HCT116 (cell line): ENCODE measurements at regions not wholly inside any gene's neighbourhood (a gene's known extent, or its start where the extent isn't known, plus 50 kb on each side); places are given as distances from the start of the nearest gene placed in this dataset.
A peak's percentile ranks its signal among the peaks of the same experiment; 100 is the strongest.

Experiments used
- ATAC-seq: fragments of 200-7000 bp; cut with Tn5 transposase; 2 replicates; pipeline ENCODE4 v1.9.1; 2020; ENCODE audit warnings: mild to moderate bottlenecking, moderate library complexity
- BruUV-seq: library from RNA; stranded (reverse); fragments of 400-500 nt; replicated peaks from 2 replicates; lab custom pipeline; 2021; lab: Mats Ljungman, UMichigan
- CTCF ChIA-PET: fragments of 300-600 bp; sonication (Branson Sonifier 250); formaldehyde crosslinking; loops from one replicate; lab custom pipeline; 2021; ENCODE audit warnings: antibody characterized with exemption; lab: Charles Lee
- POLR2A ChIA-PET: fragments of 300-600, 350-600 bp; sonication (Branson Sonifier 250); formaldehyde crosslinking; loops from one replicate; lab custom pipeline; 2021; ENCODE audit warnings: antibody characterized with exemption; lab: Charles Lee
- RAD21 ChIA-PET, 2 experiments: fragments of 300-600 bp; sonication (Branson Sonifier 250); formaldehyde crosslinking; loops; one replicate each; lab custom pipeline; 2023; ENCODE audit warnings: low total read pairs in 2 of 2; ENCODE audit not compliant: uncharacterized antibody in 2 of 2, unreplicated experiment in 2 of 2, low non-redundant PET in 1 of 2; lab: Charles Lee
- DNase-seq: peaks from one replicate; pipeline ENCODE4 v3.0.0-alpha.2; 2010; ENCODE audit warnings: low read depth, low spot score
- H2AFZ ChIP-seq: fragments of 200-600 bp; shearing (Covaris generic), sonication (generic); 2 replicates; pipeline ENCODE4 v1.6.1; 2017; ENCODE audit warnings: low read depth, mixed run types, mixed read lengths, antibody characterized with exemption, low read length; ENCODE audit not compliant: poor library complexity, severe bottlenecking
- H3K27ac ChIP-seq: 2 replicates; pipeline ENCODE4 v1.5.1; 2012; ENCODE audit warnings: low read depth, low read length
- H3K27me3 ChIP-seq: fragments of 200-600 bp; sonication (generic); 2 replicates; pipeline ENCODE4 v1.6.1; 2016; ENCODE audit warnings: mixed run types, low read length, mixed read lengths; ENCODE audit not compliant: insufficient read depth
- H3K36me3 ChIP-seq, 2 experiments: fragments of 200-500 bp in 1 of 2; fragments of 200-600 bp in 1 of 2; sonication (Bioruptor generic) in 1 of 2; sonication (generic) in 1 of 2; 2 replicates each; pipeline versions ENCODE4 v1.5.1 to v1.6.1; 2014 to 2016; ENCODE audit warnings: low read length in 2 of 2, inconsistent platforms in 1 of 2, mixed read lengths in 1 of 2, mixed run types in 1 of 2; ENCODE audit not compliant: insufficient read depth in 2 of 2, control insufficient read depth in 1 of 2
- H3K4me1 ChIP-seq, 2 experiments: fragments of 200-600 bp in 1 of 2; sonication (generic) in 1 of 2; 2 replicates each; pipeline versions ENCODE4 v1.5.1 to v1.6.1; 2012 to 2017; ENCODE audit warnings: low read length in 2 of 2, inconsistent platforms in 1 of 2, mild to moderate bottlenecking in 1 of 2, mixed read lengths in 1 of 2, mixed run types in 1 of 2, moderate library complexity in 1 of 2; ENCODE audit not compliant: insufficient read depth in 2 of 2, control insufficient read depth in 1 of 2
- H3K4me2 ChIP-seq: fragments of 200-600 bp; sonication (generic); 2 replicates; pipeline ENCODE4 v1.6.1; 2017; ENCODE audit warnings: mixed run types, low read length, mixed read lengths
- H3K4me3 ChIP-seq, 2 experiments: fragments of 200-600 bp in 1 of 2; sonication (generic) in 1 of 2; replicated peaks in 1 of 2; 2 replicates each; pipeline ENCODE4 v1.5.1; 2011 to 2016; ENCODE audit warnings: low read length in 2 of 2, control low read depth in 1 of 2, low read depth in 1 of 2, mild to moderate bottlenecking in 1 of 2, mixed read lengths in 1 of 2, mixed run types in 1 of 2
- H3K79me2 ChIP-seq: fragments of 200-600 bp; sonication (generic); 2 replicates; pipeline ENCODE4 v1.6.1; 2017; ENCODE audit warnings: mild to moderate bottlenecking, mixed run types, low read length, moderate library complexity, mixed read lengths; ENCODE audit not compliant: insufficient read depth
- H3K9ac ChIP-seq: fragments of 200-600 bp; sonication (generic); 2 replicates; pipeline ENCODE4 v1.6.1; 2016; ENCODE audit warnings: low read length, mixed read lengths
- H3K9me2 ChIP-seq: fragments of 200-600 bp; sonication (generic), shearing (Covaris generic); 2 replicates; pipeline ENCODE4 v1.6.1; 2017; ENCODE audit warnings: mixed run types, mild to moderate bottlenecking, moderate library complexity; ENCODE audit not compliant: insufficient read depth
- H3K9me3 ChIP-seq, 2 experiments: fragments of 200-500 bp in 1 of 2; fragments of 200-600 bp in 1 of 2; sonication (Bioruptor generic) in 1 of 2; sonication (generic) in 1 of 2; 2 replicates each; pipeline ENCODE4 v1.6.1; 2014 to 2017; ENCODE audit warnings: low read length in 2 of 2, mixed read lengths in 2 of 2, inconsistent platforms in 1 of 2, low read depth in 1 of 2, mild to moderate bottlenecking in 1 of 2, mixed run types in 1 of 2, moderate library complexity in 1 of 2; ENCODE audit not compliant: control insufficient read depth in 1 of 2, insufficient read depth in 1 of 2
- H4K20me1 ChIP-seq: fragments of 200-600 bp; sonication (generic), shearing (Covaris generic); 2 replicates; pipeline ENCODE4 v1.6.1; 2017; ENCODE audit warnings: mixed run types, mild to moderate bottlenecking, moderate library complexity; ENCODE audit not compliant: insufficient read depth
- CEBPB ChIP-seq: IDR thresholded peaks from 2 replicates; pipeline ENCODE4 v1.6.1; 2012; ENCODE audit warnings: low read depth
- CTCF ChIP-seq, 3 experiments: fragments of 200-600 bp in 1 of 3; sonication (generic) in 1 of 3; IDR thresholded peaks in 2 of 3; conservative IDR thresholded peaks in 1 of 3; 2 replicates each; pipeline ENCODE4 v1.5.1; 2012 to 2017; ENCODE audit warnings: low read depth in 2 of 3, low read length in 2 of 3, antibody characterized with exemption in 1 of 3, borderline replicate concordance in 1 of 3, control low read depth in 1 of 3, mild to moderate bottlenecking in 1 of 3, mixed read lengths in 1 of 3, mixed run types in 1 of 3, moderate library complexity in 1 of 3; ENCODE audit not compliant: insufficient read depth in 1 of 3
- EZH2phosphoT487 ChIP-seq: fragments of 200-600 bp; IDR thresholded peaks from 2 replicates; pipeline ENCODE4 v1.6.1; 2018; ENCODE audit warnings: antibody characterized with exemption, borderline replicate concordance
- RAD21 ChIP-seq: IDR thresholded peaks from 2 replicates; pipeline ENCODE4 v1.6.1; 2012; ENCODE audit warnings: low read depth, mild to moderate bottlenecking
- REST ChIP-seq: IDR thresholded peaks from 2 replicates; pipeline ENCODE4 v1.6.1; 2012; ENCODE audit warnings: low read depth
- SIN3A ChIP-seq: IDR thresholded peaks from 2 replicates; pipeline ENCODE4 v1.6.1; 2012; ENCODE audit warnings: low read depth
- SP1 ChIP-seq: IDR thresholded peaks from 2 replicates; pipeline ENCODE4 v1.6.1; 2012; ENCODE audit warnings: low read depth
- YY1 ChIP-seq: IDR thresholded peaks from 2 replicates; pipeline ENCODE4 v1.6.1; 2011; ENCODE audit warnings: low read length, low read depth, moderate library complexity, mild to moderate bottlenecking; ENCODE audit not compliant: insufficient replicate concordance; ENCODE audit errors: extremely low read depth
- intact Hi-C: fragments of 100-400 bp; cut with micrococcal nuclease; formaldehyde crosslinking; loops from 2 replicates; pipeline ENCODE4 v1.10.0; 2022

DNA sequence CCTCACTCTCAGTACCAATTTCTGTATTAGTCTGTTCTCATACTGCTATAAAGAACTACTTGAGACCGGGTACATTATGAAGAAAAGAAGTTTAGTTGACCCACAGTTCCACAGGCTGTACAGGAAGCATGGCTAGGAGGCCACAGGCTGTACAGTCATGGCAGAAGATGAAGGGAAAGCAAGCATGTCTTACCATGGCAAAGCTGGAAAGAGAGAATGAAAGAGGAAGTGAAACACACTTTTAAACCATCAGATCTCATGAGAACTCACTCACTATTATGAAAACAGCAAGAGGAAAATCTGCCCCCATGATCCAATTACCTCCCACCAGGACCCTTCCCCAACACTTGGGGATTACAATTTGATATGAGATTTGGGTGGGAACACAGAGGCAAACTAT is 698.8 kb downstream of the CDH9 start:
- RAD21 ChIA-PET = no interaction called here
- CTCF ChIA-PET = no interaction called here
- no TSS peak for BruUV-seq
- Histone ChIP-seq H3K9me3 (peaks cover 8 to 10% of the 10 kb centered on the region in 2 experiments; a peak in 2 of 4 replicates), H3K27ac (no peak overlapping the region), H3K9ac (no peak overlapping the region), H2AFZ (no peak overlapping the region), H4K20me1 (no peaks in the 10 kb centered on the region), H3K36me3 (no peaks in the 10 kb centered on the region), H3K9me2 (no peaks in the 10 kb centered on the region), H3K4me2 (no peak overlapping the region), H3K4me1 (no peaks in the 10 kb centered on the region), H3K27me3 (no peaks in the 10 kb centered on the region), H3K79me2 (no peaks in the 10 kb centered on the region), H3K4me3 (no peak overlapping the region)
- no peak for TF ChIP-seq REST
- no peak for TF ChIP-seq YY1
- intact Hi-C loops = no loop called here
- no peak for ATAC-seq
- POLR2A ChIA-PET = no interaction called here
- no peak for DNase-seq

- Histone ChIP-seq H3K4me1 (no peaks in the 10 kb centered on the region), H3K79me2 (no peaks in the 10 kb centered on the region), H3K9ac (no peak overlapping the region), H3K36me3 (no peaks in the 10 kb centered on the region), H3K27ac (no peak overlapping the region), H3K27me3 (no peaks in the 10 kb centered on the region), H3K9me2 (no peaks in the 10 kb centered on the region), H3K9me3 (peaks cover 5 to 13% of the 10 kb centered on the region in 2 experiments; a peak in 1 of 4 replicates), H4K20me1 (no peaks in the 10 kb centered on the region), H3K4me2 (no peak overlapping the region), H3K4me3 (no peak overlapping the region), H2AFZ (no peak overlapping the region)
- no TSS peak for BruUV-seq
- ChIA-PET CTCF (no interaction called here), RAD21 (no interaction called here), POLR2A (no interaction called here)
- TF ChIP-seq SIN3A = no peak
- no peak for TF ChIP-seq CEBPB
- TF ChIP-seq SP1 = no peak
- 0 out of 2 replicates have a peak, but pooled peaks have one; percentile 11 for TF ChIP-seq RAD21
- no peak for TF ChIP-seq EZH2phosphoT487
- TF ChIP-seq YY1 = no peak
- 0 out of 6 replicates have a peak, but pooled peaks of 1 of the 3 experiments have one; percentile 9 for TF ChIP-seq CTCF (IDR thresholded peaks at IDR 0.05 in 2 of 3, conservative IDR thresholded peaks at IDR 0.05 in 1 of 3; ENCODE audit: borderline replicate concordance in 1 of 3, insufficient read depth in 1 of 3, low read depth in 2 of 3, low read length in 2 of 3)
- DNase-seq (no peak), ATAC-seq (no peak)
- intact Hi-C loops = no loop called here
Observed at GRCh38 chr5:26329562-26330189, 708.7 kb downstream of the CDH9 start.
